Erythroblast (primary cell): ENCODE measurements at regions not wholly inside any gene's neighbourhood (a gene's known extent, or its start where the extent isn't known, plus 50 kb on each side); places are given as distances from the start of the nearest gene placed in this dataset.

Source experiments
- GATA1 ChIP-seq: IDR thresholded peaks from 2 replicates; pipeline ENCODE4 v1.6.1; 2011; ENCODE audit warnings: low read depth, mild to moderate bottlenecking, control low read depth, low read length, moderate library complexity
- POLR2A ChIP-seq: IDR thresholded peaks from 2 replicates; pipeline ENCODE4 v1.6.1; 2011; ENCODE audit warnings: mild to moderate bottlenecking, low read length

DNA sequence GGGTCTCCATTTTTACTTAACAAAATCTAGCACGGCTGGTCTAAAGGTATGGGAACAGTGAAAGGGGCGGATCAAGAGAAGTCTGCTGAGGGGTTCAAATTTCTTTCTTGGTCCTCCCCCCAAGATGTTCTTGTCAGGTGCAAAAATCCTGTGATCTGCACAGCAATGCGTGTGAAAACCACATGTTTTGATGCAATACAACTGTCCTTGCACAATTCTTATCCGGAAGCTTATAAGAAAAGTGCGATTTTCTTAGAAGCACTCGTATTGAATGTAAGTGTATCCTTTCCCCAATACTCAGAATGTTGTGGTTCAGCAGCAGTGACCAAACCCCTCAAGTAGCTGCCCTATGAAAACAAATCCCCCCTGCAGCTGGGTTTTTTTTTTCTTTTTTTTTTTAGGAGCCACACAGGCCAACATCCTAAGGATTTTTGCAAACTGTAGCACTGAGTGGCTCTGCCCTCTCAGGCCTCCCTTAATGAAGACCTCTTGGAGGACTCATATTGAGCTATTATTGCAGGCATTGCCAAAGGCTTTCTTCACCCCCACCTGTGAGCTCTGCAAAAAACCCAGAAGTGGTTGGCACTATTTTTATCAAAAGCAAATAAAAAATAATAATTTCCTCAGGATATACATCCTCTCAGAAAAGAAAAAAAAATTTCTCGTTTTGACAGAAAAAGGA lies 151.9 kb upstream of the ITGB1 start:
- TF ChIP-seq POLR2A = no peak
- no peak for TF ChIP-seq GATA1
